GM23248 (cell line): ENCODE measurements at regions not wholly inside any gene's neighbourhood (a gene's known extent, or its start where the extent isn't known, plus 50 kb on each side); places are given as distances from the start of the nearest gene placed in this dataset.

Experiments
- EZH2 ChIP-seq: fragments of 200-600 bp; sonication (generic); IDR thresholded peaks from 2 replicates; pipeline ENCODE4 v1.6.1; 2018; ENCODE audit warnings: antibody characterized with exemption, mild to moderate bottlenecking; ENCODE audit not compliant: insufficient read depth, poor library complexity, severe bottlenecking
- EZH2phosphoT487 ChIP-seq: fragments of 200-600 bp; sonication (generic); IDR thresholded peaks from 2 replicates; pipeline ENCODE4 v1.6.1; 2018; ENCODE audit warnings: antibody characterized with exemption, moderate library complexity, mild to moderate bottlenecking, low read depth; ENCODE audit not compliant: insufficient read depth

- TF ChIP-seq EZH2: no peak
- TF ChIP-seq EZH2phosphoT487: no peak
Measured at GRCh38 chr10:118920206-118920605, 109.3 kb upstream of the NANOS1 start.
